Keratinocyte (primary cell): ENCODE measurements at regions not wholly inside any gene's neighbourhood (a gene's known extent, or its start where the extent isn't known, plus 50 kb on each side); places are given as distances from the start of the nearest gene placed in this dataset.

Experiments used
- CTCF ChIP-seq, 3 experiments: IDR thresholded peaks in 1 of 3; conservative IDR thresholded peaks in 1 of 3; optimal IDR thresholded peaks in 1 of 3; 2 replicates in 2 of 3; 3 replicates in 1 of 3; pipeline versions ENCODE3 to v1.5.1; 2011; ENCODE audit warnings: low read length in 3 of 3, mild to moderate bottlenecking in 3 of 3, moderate library complexity in 2 of 3, control low read depth in 1 of 3, inconsistent platforms in 1 of 3; ENCODE audit not compliant: insufficient read depth in 2 of 3; ENCODE audit errors: extremely low read depth in 1 of 3
- EZH2 ChIP-seq: IDR thresholded peaks from one replicate; pipeline ENCODE4 v1.6.1; 2012; ENCODE audit warnings: inconsistent platforms, mild to moderate bottlenecking, low read length, moderate library complexity

- TF ChIP-seq CTCF (optimal IDR thresholded peaks at IDR 0.05 in 1 of 3, IDR thresholded peaks at IDR 0.05 in 1 of 3, conservative IDR thresholded peaks at IDR 0.05 in 1 of 3; ENCODE audit: extremely low read depth in 1 of 3, insufficient read depth in 2 of 3, low read length in 3 of 3) = no peak
- no peak for TF ChIP-seq EZH2
Measured at GRCh38 chr20:52593654-52594053, 378.5 kb upstream of the TSHZ2 start.
